ENCODE measurements at regions not wholly inside any gene's neighbourhood (a gene's known extent, or its start where the extent isn't known, plus 50 kb on each side); places are given as distances from the start of the nearest gene placed in this dataset.
"Not testable (repeated sequence)": the region's sequence is repeated elsewhere in the genome, so short reads cannot be mapped to it uniquely, and the experiment has no call there.

DNA sequence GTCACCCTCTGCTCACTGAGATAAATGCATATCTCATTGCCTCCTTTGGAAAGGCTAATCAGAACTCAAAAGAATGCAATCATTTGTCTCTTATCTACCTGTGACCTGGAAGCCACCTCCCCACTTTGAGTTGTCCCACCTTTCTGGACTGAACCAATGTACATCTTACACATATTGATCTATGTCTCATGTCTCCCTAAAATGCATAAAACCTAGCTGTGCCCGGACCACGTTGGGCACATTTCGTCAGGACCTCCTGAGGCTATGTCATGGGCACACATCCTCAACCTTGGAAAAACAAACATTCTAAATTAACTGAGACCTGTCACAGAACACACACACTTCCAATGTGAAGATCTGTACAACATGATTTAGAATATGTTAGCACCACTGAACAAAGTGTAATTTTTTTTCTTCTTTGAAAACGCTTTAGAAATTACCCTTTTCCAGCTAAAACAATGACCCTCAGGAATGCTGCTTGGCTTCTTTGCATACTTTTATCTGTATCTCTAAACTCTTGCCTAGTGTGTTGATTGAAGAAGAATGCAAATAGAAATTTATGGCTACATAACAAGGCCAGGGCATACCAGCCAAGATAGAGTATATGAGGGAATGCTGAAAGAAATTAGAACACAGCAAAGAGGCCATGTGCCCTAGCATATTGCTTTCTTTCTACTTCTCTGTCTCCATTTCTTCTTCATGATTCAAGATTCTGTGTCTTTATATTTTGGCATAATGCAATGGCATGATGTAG lies 84.6 kb upstream of the DST start:
- Histone ChIP-seq H3K27ac (no peak overlapping the region), H3K4me3 (no peak overlapping the region), H3K9me3 (no peaks in the 10 kb centered on the region), H3K36me3 (no peaks in the 10 kb centered on the region), H3K27me3 (no peaks in the 10 kb centered on the region), H3K4me1 (peaks cover 7 to 31% of the 10 kb centered on the region in 2 donors)
- intact Hi-C loops (cut with DNase I): no loop called here
- no peak for DNase-seq (ENCODE audit: low spot score in 2 of 2)
- TF ChIP-seq, protein P1, sequence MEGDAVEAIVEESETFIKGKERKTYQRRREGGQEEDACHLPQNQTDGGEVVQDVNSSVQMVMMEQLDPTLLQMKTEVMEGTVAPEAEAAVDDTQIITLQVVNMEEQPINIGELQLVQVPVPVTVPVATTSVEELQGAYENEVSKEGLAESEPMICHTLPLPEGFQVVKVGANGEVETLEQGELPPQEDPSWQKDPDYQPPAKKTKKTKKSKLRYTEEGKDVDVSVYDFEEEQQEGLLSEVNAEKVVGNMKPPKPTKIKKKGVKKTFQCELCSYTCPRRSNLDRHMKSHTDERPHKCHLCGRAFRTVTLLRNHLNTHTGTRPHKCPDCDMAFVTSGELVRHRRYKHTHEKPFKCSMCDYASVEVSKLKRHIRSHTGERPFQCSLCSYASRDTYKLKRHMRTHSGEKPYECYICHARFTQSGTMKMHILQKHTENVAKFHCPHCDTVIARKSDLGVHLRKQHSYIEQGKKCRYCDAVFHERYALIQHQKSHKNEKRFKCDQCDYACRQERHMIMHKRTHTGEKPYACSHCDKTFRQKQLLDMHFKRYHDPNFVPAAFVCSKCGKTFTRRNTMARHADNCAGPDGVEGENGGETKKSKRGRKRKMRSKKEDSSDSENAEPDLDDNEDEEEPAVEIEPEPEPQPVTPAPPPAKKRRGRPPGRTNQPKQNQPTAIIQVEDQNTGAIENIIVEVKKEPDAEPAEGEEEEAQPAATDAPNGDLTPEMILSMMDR (IDR thresholded peaks at IDR 0.05): no peak

DNA sequence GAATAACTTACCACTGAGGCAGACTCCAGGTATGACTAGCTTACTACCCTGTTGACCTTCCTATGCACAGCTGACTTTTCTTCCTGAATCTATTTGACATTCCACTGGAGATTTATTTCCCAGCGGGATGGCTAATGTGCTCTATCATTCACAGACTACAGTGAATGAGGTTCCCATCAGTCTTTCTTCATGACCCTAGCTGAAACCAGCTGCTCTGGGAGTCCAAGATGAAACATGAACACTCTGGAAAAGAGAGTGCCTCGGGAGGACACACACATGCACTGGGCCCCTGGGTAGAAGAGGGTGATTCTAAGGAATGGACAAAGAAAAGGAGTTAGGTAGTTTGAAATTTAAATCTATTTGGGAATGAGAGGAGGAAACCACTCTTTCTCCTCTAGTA lies 82.6 kb upstream of the DST start:
- H3K27me3 ChIP-seq: no peaks in the 10 kb centered on the region
- TF ChIP-seq, protein P1 (IDR thresholded peaks at IDR 0.05): no peak
- H3K9me3 ChIP-seq: no peaks in the 10 kb centered on the region
- no peak overlapping the region for H3K4me3 ChIP-seq
- intact Hi-C loops (cut with DNase I): no loop called here
- H3K4me1 ChIP-seq: peaks cover 0 to 23% of the 10 kb centered on the region in 2 donors
- DNase-seq (ENCODE audit: low spot score in 2 of 2): no peak
- H3K36me3 ChIP-seq: no peaks in the 10 kb centered on the region
- H3K27ac ChIP-seq: no peak overlapping the region

- Histone ChIP-seq H3K27me3 (no peaks in the 10 kb centered on the region), H3K4me3 (no peak overlapping the region), H3K36me3 (no peaks in the 10 kb centered on the region), H3K4me1 (peaks cover 0 to 19% of the 10 kb centered on the region in 2 donors), H3K9me3 (no peaks in the 10 kb centered on the region), H3K27ac (no peak overlapping the region)
- DNase-seq (ENCODE audit: low spot score in 2 of 2): no peak
- intact Hi-C loops (cut with DNase I): no loop called here
- TF ChIP-seq, protein P1 (IDR thresholded peaks at IDR 0.05): no peak
These were observed 81.8 kb upstream of the DST start for GRCh38 chr6:56724455-56724854.

DNA sequence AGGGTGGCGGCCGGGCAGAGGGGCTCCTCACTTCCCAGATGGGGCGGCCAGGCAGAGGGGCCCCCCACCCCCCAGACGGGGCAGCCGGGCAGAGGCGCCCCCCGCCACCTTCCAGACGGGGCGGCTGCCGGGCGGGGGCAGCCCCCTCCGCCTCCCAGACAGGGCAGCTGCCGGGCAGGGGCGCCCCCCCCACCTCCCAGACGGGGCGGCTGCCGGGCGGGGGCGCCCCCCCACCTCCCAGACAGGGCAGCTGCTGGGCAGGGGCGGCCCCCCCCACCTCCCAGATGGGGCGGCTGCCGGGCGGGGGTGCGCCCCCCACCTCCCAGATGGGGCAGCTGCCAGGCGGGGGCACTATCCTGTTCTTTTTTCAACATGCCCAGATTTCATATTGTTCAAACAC lies 78.2 kb upstream of the DST start:
- Histone ChIP-seq H3K4me3 (no peak overlapping the region), H3K27ac (no peak overlapping the region), H3K36me3 (no peaks in the 10 kb centered on the region), H3K27me3 (no peaks in the 10 kb centered on the region), H3K9me3 (no peaks in the 10 kb centered on the region), H3K4me1 (peaks cover 0 to 9% of the 10 kb centered on the region in 2 donors)
- intact Hi-C loops (cut with DNase I): no loop called here
- TF ChIP-seq, protein P1 (IDR thresholded peaks at IDR 0.05): no peak
- DNase-seq (ENCODE audit: low spot score in 2 of 2): no peak

GRCh38 chr6:56720202-56720601 lies 77.5 kb upstream of the DST start:
- H3K9me3 ChIP-seq; H3K27me3 ChIP-seq; intact Hi-C loops (cut with DNase I); DNase-seq (ENCODE audit: low spot score in 2 of 2); H3K4me3 ChIP-seq; H3K36me3 ChIP-seq; H3K27ac ChIP-seq: not testable (repeated sequence)
- H3K4me1 ChIP-seq: peaks cover 0 to 14% of the 10 kb centered on the region in 2 donors

GRCh38 chr6:56719315-56720058 lies 76.8 kb upstream of the DST start:
- not testable (repeated sequence) for DNase-seq (ENCODE audit: low spot score in 2 of 2); H3K9me3 ChIP-seq; H3K27ac ChIP-seq; H3K36me3 ChIP-seq; H3K27me3 ChIP-seq; H3K4me3 ChIP-seq
- intact Hi-C loops (cut with DNase I): loop anchor here (5.0 kb wide), 1 partner anchor 38 kb away; no protein-coding TSS in a partner anchor
- peaks cover 0 to 18% of the 10 kb centered on the region in 2 donors for H3K4me1 ChIP-seq

Data from ascending aorta (tissue), 2 donors.